CD4-positive, alpha-beta T cell treated with Interleukin-17A for 4 hours (primary cell): ENCODE measurements at regions not wholly inside any gene's neighbourhood (a gene's known extent, or its start where the extent isn't known, plus 50 kb on each side); places are given as distances from the start of the nearest gene placed in this dataset.

Source experiments
- DNase-seq: peaks from one replicate; pipeline ENCODE4 v3.0.0-alpha.2; 2020; ENCODE audit warnings: mixed read lengths

DNA sequence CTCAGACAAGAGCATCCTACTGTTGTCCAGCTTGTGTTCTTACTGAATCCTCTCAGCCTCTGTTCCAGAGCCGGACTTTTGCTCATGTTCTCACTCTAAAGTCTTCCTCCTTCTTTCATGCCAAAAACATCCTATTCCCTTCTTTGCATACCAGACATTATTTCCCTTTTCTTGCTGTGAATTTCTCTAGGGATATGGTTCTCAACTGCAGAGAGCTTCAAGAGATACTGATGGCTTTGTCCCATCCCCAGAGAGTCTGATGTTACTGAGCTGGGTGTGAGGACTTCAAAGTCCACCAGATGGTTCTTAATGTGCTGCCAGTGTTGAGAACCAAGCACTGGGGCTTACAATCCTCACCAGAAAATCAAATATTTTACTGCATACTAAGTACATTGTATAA is 98.6 kb upstream of the FER start:
- DNase-seq = no peak

DNA sequence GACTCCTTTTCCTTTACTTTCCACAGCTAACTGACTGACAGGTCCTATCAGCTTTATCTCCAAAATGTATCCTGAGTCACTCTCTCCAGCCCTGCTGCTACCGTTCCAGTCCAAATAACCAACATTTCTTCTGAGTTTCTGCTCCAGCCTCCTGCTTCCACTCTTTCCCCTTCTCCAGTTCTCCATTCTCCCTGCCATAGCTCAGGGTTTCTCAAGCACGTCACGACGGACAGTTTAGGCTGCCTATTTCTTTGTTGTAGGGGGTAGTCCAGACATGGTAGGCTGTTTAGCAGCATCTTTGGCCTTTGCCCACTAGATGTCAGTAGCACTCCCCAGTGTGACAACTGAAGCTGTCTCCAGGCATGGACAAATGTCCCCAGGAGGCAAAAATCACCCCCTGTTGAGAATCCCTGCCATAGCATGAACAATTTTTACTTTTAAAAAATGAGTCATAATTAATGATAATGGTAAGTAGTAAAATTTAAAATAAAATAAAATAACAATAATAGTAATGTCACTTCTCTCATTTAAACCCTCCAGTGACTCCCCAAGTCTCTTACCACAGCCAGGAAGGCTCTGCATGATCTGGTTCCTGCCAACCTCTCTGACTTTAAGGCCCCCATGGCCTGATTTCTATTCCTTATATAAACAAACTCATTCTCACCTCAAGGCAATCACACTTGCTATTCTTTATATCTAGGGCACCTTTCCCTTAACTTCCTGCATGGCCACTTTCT is 105.4 kb upstream of the FER start:
- DNase-seq = peak; percentile 47

DNA sequence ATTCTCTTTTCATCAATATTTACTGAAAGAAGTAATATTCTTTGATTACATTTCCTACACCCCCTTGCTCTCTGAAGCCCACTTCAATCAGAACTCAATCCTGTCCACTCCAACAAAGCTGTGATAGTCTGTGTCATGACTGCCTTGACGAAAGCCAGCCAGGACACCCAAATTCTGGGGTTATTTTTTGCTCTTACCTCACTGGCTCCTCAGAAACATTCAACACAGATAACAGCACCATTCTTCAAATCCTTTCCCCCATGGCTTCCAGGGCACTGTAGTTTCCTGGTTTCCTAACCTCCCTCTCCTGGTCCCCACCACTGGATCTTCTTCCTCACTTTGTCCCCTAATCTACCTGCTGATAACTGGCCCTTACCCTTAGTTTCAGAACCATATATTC is 106.1 kb upstream of the FER start:
- no peak for DNase-seq

DNA sequence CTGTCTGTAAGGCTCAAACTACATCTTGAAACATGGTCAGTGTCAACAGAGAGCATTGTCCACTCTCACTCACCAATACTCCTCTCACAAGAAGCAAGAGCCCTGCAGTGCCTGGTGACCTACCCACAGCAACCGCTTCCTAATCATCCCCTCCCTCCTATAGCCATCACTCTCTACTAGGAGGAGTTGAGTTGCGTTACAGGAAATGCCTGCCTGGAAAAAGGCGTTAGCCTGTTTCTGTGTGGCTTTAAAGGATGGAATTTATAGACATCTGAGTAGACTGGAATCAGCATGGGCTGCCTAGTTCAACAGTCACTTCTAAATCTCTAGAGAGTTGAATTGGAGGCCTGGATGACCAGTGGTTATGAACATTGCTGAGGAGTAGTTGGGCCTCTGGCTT is 108.3 kb upstream of the FER start:
- no peak for DNase-seq

DNA sequence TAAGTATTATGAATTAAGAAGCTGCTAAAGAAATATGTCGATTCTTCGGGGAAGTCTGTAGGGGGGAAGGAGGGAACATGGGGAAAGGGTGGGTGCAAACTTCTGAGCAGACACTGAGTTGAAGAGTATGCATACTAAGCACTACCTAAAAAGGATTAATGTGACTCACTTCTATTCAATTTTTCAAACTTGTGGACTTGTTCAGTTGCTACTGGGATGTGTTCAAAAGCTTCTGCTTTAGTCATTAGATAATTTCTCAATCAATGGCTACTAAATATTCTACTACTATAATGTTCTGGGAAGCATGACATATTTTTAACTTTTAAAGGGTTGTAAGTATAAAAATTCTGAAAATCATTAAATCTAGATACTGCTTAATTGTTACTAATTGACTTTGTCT is 109.7 kb upstream of the FER start:
- no peak for DNase-seq

DNA sequence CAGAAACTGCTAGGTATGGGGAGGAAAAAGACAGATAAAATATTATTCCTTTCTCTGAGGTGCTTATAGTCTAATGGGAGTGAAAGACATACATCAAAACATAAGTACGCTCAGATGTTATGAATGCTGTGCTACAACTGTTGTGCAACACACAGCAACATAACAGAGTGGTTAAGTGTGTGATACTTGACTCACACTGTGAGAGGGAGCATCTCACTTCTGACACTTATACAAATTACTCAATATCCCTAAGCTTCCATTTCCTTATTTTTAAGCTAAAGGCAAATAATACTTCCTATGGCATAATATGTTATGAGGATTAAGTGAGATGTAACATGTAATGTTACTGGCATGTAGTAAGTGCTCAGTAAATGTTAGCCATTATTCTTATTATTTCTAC is 110.6 kb upstream of the FER start:
- DNase-seq = no peak

DNA sequence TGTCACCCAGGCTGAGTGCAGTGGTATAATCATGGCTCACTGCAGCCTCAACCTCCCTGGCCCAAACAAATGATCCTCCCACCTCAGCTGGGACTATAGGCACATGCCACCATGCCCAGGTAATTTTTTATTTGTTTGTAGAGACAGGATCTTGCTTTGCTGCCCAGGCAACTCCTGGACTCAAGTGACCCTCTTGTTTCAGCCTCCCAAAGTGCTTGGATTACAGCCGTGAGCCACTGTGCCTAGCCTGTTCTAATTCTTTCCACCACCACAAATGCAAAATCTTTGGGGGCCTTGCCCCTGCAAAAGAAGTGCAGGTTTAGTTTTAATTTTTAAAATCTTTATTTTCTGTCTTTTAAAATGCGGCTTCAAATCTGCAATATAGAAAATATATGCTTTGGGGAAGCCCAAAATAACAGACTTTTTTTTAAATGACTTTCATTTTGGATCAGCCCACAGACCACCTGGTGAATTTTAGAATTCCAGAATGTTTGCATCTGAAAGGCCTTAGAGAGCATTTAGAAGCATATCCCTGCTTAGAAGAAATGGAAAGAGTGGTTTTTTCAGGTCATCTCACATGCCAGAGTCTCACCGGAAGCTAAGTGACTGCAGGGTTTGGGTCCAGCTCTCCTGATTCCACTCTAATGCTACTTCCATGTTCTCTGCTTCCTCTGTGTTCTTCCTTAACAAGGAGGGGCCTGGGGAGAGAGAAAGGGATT is 111.4 kb upstream of the FER start:
- no peak for DNase-seq

DNA sequence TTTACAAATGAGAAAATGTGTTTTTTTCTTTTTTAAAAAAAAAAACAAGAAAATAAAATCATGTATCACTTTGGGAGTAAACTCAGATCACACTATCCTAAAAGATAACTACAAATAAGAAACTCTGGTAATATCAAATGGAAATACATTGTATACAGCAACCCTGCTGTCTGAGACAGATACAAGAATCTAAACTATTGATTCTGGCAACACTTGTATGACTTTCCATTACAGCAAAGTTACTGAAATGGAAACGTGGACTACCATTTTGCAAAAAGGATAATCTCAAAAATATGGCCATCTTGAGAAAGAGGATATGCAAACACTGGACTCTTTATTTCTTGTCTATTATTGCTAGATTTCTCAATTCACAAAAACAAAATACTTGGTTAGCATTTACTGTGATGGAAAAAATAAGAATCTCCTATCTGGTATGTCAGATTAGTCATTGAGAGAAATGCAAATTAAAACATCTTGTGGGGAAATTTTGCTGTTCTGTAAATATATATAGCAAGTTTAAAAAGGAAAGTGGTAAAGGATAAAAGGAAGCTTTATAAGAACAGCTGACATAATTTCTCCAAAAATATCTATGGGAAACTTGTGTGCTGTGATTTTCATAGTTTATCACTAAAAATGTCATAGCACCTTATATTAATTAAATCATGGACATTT is 112.9 kb upstream of the FER start:
- DNase-seq = no peak

DNA sequence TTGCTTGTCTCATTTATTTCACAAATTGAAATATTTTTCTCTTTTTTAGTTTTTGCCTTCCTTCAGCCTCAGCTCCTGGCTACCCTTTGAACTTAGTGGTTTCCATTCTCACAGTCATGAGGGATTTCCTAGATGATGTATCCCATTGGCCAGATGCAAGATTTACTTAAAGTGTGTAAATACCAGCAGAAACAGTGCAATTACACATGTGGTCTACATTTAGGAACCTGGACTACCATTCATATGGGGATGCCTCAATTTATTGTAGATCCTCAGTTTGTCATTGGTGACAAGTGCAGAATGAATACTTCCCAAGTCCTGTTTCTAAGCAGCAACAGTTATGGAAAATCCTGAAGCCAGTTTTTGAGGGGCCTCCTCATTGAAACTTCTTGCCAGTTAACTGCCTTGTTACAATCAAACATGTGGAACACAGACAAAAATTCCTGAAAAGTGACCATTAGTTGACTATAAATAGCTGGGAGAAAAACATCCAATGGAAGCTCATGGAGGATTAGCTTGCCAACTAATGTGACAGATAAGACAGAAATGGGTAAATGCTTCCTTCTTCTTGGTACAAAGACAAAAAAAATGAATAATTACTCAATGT is 113.6 kb upstream of the FER start:
- DNase-seq = no peak

DNA sequence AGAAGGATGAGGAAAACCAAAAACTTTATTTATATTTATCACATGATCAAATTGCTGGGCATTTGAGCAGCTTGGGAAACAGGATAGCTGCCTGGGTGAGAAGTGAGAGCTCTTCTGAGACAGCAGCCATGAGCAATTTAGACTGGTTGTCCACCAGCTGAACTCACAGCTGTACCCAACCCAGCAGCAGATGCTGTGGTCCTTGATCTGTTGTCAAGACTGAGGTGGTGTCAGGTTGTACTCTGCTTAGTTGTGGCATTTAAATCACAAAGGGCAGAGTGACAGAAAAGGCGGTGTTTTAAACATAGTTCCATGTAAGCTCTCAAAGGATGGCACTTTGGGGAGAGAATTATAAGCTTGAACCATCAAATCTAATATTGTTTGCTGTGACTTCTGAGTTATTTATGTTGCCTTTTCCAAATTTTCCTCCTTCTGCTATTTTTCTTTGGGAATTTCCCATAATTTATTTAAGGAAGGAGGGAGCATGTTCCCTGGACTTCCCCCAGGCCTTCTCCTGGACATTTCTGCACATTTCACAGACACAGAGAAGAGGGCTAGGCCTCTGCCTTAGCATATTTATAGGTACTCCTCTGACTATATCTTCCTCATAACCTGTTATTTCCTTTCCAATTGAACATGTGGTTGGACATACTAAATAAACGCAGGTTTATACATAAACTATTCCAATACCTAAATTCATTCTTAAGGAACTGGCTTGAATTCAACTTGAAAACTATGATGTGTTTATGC is 117.7 kb upstream of the FER start:
- DNase-seq = no peak

DNA sequence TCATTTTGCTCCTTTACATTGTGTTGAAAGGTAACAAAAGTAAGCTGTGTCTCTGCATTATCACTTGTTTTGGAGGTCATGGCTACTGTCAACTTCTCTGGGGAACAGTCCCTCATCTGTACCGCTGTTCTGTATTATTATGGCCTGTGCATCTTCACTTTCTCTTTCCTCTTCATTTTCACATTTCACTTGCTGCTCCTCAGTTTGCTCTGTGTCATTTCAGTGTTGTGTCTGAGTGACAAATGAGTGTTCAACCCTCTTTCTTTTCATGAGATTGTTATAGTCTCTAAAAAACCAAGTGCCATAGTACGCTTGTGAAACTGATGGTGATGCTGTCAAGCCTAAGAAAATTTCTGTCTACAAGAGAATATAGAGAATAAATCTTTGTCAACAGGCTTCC is 122.0 kb upstream of the FER start:
- no peak for DNase-seq

DNA sequence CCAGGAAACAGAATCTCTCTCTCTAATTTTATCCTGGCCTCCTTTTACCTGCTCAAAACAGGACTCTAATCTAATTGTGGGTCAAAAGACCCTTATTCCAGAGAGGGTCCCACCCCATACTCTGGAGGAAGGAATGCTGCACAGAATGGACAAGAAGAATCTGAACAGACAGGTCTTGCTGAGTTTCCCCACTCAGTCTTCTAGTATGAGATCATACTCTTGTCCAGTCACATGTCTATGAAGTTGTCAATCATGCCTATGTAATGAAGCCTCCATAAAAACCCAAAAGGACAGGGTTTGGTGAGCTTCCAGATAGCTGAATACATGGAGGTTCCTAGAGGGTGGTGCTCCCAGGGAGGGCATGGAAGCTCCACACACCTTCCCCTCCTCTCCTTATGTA is 123.9 kb upstream of the FER start:
- no peak for DNase-seq

DNA sequence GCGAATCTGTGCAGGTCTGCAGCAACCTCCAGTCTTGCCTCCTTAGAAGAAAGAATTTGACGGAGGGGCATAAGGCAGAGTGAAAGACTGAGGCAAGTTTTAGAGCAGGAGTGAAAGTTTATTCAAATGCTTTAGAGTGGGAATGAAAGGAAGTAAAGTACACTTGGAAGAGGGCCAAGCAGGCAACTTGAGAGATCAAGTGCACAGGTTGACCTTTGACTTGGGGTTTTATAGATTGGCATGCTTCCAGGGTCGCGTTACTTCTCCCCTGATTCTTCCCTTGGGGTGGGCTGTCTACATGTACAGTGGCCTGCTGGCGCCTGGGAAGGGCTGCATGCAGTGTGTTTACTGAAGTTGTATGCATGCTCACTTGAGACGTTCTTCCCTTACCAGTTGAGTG is 127.2 kb upstream of the FER start:
- no peak for DNase-seq

DNA sequence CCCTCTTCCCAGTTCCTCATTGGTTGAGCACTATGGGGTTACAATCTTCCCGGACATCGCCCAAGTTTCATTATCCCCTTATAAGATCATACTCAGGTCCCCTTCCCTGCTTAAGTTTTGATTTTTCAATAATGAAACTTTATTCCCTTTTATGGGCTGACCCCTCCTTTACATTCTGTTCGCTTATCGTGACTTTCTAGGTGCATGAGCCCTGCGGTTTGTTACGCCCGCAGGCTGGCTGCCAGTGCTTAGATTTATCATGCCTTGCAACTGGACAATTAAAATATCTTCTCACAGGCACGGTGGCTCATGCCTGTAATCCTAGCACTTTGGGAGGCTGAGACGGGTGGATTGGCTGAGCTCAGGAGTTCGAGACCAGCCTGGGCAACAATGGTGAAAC is 127.9 kb upstream of the FER start:
- DNase-seq = no peak

DNA sequence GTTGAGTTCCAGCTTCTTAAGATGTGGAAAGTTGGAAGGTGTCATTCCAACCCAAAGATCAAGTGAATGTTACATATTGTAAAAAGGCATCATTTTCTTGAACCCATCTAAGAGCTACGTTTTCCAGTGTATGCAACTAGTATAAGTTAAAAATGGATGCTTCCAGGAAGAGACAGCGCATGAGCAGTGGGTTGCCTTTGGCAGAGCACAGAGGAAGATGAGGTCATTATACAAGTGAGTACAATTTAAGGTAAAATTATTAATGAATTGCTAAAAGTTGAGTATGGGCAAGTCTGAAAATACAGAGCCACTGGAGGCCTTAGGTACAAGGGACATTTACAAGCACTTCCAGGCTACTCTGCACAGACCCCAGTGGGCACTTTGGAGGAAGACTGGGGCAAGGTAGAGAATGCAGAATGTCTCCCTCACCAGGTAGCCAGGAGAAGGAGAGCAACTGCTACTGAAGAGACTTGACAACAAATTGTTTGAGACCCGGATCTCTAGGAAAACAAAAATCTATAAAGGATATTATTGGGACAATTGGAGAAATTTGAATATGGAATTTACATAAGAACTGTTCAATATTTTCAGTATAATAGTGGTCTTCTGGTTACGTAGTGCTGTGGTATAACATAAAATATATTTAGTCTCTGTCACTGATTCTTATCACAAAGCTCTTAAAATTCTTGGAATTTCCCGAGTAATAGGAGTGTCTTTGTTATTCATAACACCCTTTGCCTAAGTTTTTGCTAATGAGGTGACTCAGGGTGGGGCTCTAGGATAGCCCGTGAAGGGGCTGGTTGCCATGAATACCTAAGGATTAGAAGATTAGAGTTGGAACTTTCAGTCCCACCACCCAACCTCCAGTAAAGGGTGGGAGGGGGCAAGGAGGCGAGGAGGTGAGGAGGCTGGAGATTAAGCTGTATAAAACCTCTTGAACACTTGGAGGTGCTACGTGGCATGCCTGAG is 129.9 kb upstream of the FER start:
- DNase-seq = no peak

DNA sequence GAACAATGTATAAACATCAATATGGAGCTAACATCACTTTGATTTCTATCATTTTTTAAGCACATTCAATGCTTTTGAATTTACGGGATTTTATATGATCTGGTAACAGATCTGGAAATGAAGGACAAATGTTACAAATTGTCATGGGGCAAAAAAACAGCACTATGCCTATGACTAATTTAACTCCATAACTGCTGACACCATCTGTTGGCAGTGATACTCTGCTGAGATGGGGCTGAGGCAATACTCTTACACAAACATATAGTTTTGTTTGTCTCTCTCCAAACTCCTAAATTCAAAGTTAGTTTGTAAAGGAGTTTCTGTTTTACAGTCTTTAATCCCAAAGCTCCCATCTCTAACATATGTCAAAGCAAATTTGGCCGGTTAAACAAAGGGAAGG is 132.5 kb upstream of the FER start:
- no peak for DNase-seq

DNA sequence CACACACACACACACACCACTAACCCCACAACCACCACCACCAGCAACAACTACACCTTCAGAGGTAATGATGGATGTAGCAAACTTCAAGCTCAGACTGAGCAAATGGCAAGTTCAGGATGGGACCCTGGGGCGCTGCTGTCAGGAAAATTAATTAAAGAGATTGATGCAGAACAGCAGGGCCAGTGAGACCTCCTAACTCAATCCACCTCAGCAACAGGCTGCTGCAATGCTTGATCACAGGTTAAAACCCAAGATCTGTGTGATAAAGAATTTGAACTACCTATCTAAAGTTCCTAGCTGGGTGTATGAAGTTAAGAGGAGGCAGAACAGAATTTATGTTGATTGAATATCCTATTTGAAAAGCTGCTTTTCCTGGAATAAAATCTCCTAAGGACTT is 140.3 kb upstream of the FER start:
- no peak for DNase-seq

DNA sequence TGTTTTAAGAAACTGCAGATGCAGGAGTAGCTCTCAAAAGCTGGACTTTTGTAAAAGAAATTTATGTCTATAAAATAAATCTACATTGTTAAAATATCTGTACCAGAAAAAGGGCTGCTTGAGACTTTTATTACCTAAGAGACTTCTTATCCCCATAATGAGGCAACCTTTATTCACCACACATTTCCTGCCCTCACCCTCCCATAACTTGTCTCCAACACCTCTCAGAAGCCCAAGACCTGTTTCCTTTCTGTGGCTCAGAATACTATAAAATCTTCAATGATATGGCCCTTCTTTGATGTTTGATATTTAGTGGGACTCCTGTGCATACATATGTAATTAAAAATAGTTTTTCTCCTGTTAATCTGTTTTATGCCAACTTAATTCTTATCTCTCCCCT is 141.5 kb upstream of the FER start:
- no peak for DNase-seq

DNA sequence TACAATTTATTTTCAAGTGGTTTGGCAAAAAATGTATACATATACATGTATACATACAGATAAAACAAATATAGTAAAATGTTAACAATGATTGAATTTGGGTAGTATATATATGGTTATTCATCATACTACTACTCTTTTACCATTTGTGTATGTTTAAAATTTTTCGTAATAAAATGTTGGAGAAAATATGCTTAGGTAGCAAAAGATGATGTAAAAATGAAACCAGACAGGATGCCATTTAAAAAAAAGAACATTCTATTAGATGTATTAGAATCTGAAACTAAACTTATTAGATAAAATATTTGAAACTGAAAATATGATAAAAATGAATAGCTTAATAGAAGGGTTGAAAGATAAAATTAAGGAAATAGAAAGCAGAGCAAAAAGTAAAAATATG is 144.9 kb upstream of the FER start:
- no peak for DNase-seq

DNA sequence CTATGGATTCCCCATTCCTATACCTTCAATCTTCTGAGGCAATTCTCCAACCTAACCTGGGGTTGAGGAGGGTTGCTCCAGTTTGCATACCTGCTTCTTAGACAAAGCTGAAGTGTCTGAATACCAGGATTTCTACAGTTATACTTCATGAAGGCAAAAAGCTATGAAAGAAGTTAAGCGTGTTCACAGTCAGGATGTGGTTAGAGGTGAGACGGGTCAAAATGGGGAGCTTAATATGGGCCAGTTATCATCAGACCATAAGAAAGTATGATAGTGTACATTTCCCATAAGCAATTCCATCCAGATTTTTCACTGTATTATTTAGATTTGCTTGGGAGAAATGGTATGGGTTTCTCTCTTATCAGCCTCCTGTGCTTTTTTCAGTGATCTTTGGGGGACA is 156.9 kb upstream of the FER start:
- no peak for DNase-seq

DNA sequence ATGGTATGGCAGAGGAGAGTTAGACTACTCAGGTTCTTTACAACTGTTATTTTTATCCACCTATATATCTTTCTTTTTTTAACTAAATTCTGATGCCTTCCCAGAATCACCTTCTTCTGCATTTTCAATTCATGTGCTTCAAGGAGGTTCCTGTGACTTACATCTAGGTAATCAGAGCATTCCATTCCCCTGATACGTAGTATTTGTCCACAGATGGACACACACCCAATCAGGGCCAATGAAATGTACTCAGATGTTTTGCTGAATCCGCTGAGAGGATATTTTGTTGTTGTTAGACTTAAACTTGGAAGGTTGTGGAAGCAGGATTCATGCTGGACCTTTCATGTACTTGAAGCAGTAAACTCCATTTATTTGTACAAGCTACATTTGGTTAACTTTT is 159.4 kb upstream of the FER start:
- no peak for DNase-seq

DNA sequence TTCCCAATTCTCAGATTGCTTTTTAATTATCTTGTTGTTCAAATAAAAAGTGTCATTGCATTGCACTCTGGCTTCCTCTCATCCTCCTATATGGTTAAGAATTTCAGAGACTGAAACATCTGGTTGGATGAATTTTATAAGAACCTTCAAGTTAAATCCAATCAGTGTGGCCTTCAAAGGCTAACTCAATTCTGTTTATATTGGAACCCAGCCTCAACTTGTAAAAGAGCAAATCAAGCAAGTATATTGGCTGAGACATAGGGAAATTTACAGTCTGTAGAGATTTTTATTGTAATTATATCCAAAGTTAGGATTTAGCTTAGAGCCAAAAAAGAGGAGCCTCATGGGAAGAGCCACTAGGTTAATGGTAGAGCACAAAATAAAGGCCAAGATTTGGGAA is 159.9 kb upstream of the FER start:
- DNase-seq = no peak
